HG03103 (cell line): ENCODE measurements at regions not wholly inside any gene's neighbourhood (a gene's known extent, or its start where the extent isn't known, plus 50 kb on each side); places are given as distances from the start of the nearest gene placed in this dataset.
"Not testable (repeated sequence)": the region's sequence is repeated elsewhere in the genome, so short reads cannot be mapped to it uniquely, and the experiment has no call there.

Experiments
- ATAC-seq: cut with Tn5 transposase; IDR thresholded peaks from one replicate; pipeline ENCODE4 v1.9.1; 2021; ENCODE audit warnings: low read depth; ENCODE audit not compliant: unreplicated experiment

DNA sequence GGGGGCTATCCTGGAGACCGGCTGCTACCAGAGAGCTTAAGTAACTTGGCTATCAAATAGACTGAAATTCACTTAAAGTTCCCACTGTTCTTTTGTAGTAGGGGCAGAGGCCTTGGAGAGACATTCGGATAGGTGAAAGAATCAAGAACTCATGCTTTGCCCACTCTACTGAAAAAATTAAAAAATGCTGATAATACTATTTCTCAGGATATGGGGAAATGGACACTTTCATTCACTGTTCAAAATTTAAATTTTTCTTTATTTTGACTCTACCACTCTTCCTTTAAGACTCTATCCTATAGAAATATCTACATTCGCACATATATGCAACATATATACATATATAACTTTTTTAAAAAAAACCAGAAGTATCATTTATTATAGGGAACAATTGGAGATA, 117.8 kb upstream of the CHD6 start:
- no peak for ATAC-seq

- ATAC-seq: no peak
Measured at GRCh38 chr20:41734506-41734945, 116.3 kb upstream of the CHD6 start.

DNA sequence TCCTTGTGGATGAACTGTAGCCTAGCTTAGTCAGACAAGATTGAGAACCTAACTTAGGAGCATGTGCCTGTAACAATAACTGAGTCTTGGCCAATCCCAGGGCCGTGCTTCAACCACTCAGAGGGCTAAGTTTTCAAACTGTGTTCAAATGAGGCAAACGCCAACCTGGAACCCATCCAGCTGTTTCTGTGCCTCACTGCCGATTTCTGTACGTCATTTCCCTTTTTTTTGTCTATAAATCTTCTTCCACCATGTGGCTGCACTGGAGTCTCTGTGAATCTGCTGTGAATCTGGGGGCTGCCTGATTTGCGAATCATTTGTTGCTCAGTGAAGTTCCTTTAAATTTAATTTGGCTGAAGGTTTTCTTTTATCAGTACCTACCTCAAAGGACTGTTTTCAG, 115.0 kb upstream of the CHD6 start:
- no peak for ATAC-seq

DNA sequence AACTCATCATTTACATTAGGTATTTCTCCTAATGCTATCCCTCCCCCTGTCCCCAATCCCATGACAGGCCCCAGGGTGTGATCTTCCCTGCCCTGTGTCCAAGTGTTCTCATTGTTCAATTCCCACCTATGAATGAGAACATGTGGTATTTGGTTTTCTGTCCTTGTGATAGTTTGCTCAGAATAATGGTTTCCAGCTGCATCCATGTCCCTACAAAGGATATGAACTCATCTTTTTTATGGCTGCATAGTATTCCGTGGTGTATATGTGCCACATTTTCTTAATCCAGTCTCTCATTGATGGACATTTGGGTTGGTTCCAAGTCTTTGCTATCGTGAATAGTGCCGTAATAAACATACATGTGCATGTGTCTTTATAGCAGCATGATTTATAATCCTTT, 113.0 kb upstream of the CHD6 start:
- not testable (repeated sequence) for ATAC-seq

- ATAC-seq: not testable (repeated sequence)
Measured at GRCh38 chr20:41727681-41728080, 109.5 kb upstream of the CHD6 start.

GRCh38 chr20:41726727-41727126, 108.5 kb upstream of the CHD6 start:
- ATAC-seq: no peak

DNA sequence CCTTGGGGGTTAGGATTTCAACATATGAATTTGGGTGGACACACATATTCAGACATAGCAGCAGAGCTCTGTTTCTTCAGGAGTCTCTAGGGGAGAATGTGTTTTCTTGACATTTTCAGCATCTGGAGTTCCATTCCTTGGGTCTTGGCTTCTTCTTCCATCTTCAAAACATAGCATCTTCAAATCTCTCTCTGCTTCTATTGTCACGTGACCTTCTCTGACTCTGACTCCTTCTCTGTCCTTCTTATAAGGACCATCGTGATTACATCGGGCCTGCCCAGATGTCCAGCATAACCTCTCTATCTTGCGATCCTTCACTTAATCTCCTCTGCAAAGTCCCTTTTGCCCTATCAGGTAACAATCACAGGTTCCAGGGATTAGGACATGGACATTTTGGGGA, 101.0 kb upstream of the CHD6 start:
- no peak for ATAC-seq

- no peak for ATAC-seq
Measured at GRCh38 chr20:41717483-41717882, 99.3 kb upstream of the CHD6 start.

DNA sequence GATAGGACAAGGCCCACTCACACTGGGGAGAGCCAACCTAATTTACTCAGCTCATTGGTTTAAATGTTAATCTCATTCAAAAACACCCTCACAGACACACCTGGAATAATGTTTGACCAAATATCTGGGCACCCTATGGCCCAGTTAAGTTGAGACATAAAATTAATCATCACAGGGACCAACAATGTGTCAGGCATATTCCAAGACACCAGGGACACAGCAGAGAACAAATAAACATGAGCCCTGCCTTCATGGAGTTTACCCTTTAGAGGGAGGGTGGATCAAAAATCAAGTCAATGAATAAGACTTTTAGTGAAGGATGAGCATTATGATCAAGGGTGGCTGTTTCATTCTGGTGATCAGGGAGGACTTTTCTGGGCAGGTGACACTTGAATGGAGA, 98.7 kb upstream of the CHD6 start:
- ATAC-seq: no peak

GRCh38 chr20:41716436-41716835, 98.3 kb upstream of the CHD6 start:
- no peak for ATAC-seq

- ATAC-seq: no peak
Measured at GRCh38 chr20:41715526-41715925, 97.3 kb upstream of the CHD6 start.

- no peak for ATAC-seq
Measured at GRCh38 chr20:41714030-41714429, 95.9 kb upstream of the CHD6 start.

- no peak for ATAC-seq
Measured at GRCh38 chr20:41704896-41705295, 86.7 kb upstream of the CHD6 start.

GRCh38 chr20:41702647-41703046, 84.5 kb upstream of the CHD6 start:
- no peak for ATAC-seq

DNA sequence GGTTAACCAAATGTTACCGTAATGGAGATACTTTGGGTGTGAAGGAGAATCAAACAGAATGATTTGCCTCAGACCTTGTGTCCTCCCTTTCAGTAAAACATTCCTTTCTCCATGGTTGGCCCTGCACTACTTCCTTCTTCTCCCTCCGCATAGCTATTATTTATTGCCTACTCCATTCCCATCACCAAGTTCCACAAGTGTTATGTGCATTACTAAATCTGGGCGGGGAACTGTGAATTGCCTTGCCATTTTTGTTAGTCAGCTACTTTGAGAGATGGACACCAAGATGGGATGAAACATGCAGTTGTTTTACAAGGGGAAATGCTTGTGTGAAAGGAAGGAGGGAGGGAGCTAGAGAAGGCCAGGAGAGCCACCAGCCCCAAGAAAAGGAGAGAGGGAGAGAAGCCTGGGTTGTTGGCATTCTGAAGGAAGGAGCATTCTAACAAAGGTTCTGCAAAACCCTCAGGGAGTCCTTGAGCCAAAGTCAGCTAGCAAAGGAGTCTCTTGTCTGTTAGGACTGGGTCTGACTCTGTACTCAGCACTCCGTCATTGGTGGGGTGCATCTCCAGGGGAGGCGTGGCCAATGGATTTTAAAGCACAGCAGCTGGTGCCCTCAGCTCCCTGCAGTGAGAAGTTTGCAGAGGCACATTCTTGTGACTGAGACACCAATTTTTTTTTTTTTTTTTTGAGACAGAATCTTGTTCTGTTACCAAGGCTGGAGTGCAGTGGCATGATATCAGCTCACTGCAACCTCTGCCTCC, 83.6 kb upstream of the CHD6 start:
- ATAC-seq: no peak

GRCh38 chr20:41699673-41700072, 81.5 kb upstream of the CHD6 start:
- not testable (repeated sequence) for ATAC-seq

- ATAC-seq: no peak
Measured at GRCh38 chr20:41697861-41698559, 79.8 kb upstream of the CHD6 start.

GRCh38 chr20:41696428-41696827, 78.3 kb upstream of the CHD6 start:
- ATAC-seq: no peak

DNA sequence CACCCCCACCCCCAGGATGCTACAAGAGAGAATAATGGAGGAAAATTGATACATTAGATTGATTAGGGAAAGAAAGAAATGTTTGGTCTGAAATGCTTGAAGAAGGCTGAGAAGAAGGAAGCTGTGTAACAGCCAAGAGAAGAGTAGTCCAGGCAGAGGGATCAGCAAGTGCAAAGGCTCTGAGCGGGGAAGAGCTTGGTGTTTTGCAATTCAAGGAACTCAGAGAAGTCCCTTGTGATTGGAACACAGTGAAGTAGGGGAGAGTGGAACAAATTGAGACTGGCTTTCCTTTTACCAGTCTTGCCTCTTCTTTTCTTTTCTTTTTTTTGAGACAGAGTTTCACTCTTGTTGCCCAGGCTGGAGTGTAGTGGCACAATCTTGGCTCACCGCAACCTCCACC, 76.6 kb upstream of the CHD6 start:
- ATAC-seq: no peak

DNA sequence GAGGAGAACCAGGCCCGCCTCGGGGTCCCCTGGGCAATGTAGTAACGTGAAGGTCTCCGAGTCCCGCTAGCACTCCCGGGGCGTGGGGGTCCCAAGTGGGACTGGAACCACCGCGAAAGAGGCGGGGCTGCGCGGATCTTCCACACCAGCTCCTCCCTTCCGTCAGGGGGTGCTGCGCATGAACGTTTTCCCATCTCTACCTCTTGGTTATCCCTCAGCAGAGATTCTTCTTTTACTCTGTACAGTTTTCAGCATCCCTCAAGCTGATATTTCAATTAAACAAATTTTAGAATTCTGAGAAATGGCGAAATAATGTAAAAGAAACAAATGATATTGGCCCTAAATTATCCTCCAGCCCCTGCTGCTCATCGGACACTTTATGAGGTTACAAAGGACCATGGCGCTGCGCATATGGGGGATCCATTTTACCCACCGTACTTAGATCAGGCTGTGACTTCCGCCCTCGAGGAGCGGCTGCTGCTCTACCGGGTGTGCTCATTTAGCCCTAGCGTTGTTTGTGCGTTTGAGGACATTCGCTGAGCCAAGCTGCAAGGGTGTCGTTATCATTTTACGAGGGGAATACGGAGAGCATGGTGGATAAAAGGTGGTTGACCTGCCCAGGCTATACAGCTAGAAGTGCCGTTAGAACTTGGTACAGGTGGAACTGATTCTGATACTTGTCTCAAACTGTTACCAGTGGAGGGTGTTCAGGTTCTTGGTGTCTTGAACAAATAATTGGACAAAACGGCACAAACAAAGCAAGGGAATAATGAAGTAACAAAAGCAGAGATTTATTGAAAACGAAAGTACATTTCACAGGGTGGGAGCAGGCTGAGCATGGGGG, 75.2 kb upstream of the CHD6 start:
- ATAC-seq: peak; percentile 77

DNA sequence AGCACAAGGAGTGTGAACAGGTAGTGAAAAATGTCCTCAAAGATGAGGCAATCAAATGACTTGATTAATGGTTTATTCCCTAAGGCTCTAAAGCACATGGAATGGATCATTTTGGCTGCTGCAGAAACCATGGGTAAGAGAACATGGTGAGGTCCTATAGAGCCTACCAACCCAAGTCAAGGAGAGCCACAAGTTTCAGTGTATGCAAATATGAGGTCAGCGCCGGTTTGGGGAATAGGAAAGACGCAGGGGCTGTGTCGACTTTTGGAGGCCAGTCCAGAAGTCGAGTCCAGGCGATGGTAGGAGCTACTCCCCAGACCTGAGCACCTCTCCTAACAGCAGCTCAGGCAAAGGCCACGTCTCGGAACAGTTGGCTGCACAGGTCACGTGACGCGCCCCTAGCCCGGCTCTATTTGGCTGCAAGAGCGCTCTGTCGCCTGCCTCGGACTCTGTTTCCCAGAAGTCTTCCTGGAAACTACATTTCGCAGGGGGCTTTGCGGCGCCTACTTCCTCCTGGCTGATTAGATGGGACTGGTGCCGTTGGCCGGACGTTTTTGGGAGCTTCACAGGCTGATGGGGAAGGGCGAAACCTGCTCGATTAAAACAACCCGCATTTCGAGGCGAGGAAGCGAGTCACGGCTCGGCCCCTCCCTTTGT, 74.4 kb upstream of the CHD6 start:
- peak; percentile 47 for ATAC-seq
